ENCODE measurements at regions not wholly inside any gene's neighbourhood (a gene's known extent, or its start where the extent isn't known, plus 50 kb on each side); places are given as distances from the start of the nearest gene placed in this dataset.

- no peak for DNase-seq (ENCODE audit: low spot score)
- TF ChIP-seq, protein P1, sequence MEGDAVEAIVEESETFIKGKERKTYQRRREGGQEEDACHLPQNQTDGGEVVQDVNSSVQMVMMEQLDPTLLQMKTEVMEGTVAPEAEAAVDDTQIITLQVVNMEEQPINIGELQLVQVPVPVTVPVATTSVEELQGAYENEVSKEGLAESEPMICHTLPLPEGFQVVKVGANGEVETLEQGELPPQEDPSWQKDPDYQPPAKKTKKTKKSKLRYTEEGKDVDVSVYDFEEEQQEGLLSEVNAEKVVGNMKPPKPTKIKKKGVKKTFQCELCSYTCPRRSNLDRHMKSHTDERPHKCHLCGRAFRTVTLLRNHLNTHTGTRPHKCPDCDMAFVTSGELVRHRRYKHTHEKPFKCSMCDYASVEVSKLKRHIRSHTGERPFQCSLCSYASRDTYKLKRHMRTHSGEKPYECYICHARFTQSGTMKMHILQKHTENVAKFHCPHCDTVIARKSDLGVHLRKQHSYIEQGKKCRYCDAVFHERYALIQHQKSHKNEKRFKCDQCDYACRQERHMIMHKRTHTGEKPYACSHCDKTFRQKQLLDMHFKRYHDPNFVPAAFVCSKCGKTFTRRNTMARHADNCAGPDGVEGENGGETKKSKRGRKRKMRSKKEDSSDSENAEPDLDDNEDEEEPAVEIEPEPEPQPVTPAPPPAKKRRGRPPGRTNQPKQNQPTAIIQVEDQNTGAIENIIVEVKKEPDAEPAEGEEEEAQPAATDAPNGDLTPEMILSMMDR (IDR thresholded peaks at IDR 0.05; ENCODE audit: extremely low read depth, insufficient read depth, missing control alignments): no peak
- in situ Hi-C loops (cut with MboI; ENCODE audit: low pct_unique_long_range_greater_than_20kb, low sequenced_read_pairs, unreplicated experiment): no loop called here
These were observed 1767.7 kb downstream of the EFNA5 start for GRCh38 chr5:105903069-105903468.

GRCh38 chr5:105899726-105900125 lies 1771.0 kb downstream of the EFNA5 start:
- DNase-seq (ENCODE audit: low spot score): no peak
- TF ChIP-seq, protein P1 (IDR thresholded peaks at IDR 0.05; ENCODE audit: extremely low read depth, insufficient read depth, missing control alignments): no peak
- in situ Hi-C loops (cut with MboI; ENCODE audit: low pct_unique_long_range_greater_than_20kb, low sequenced_read_pairs, unreplicated experiment): no loop called here

GRCh38 chr5:105898183-105898582 lies 1772.6 kb downstream of the EFNA5 start:
- no peak for DNase-seq (ENCODE audit: low spot score)
- in situ Hi-C loops (cut with MboI; ENCODE audit: low pct_unique_long_range_greater_than_20kb, low sequenced_read_pairs, unreplicated experiment): no loop called here
- TF ChIP-seq, protein P1 (IDR thresholded peaks at IDR 0.05; ENCODE audit: extremely low read depth, insufficient read depth, missing control alignments): no peak

- TF ChIP-seq, protein P1 (IDR thresholded peaks at IDR 0.05; ENCODE audit: extremely low read depth, insufficient read depth, missing control alignments): no peak
- DNase-seq (ENCODE audit: low spot score): no peak
- in situ Hi-C loops (cut with MboI; ENCODE audit: low pct_unique_long_range_greater_than_20kb, low sequenced_read_pairs, unreplicated experiment): no loop called here
These were observed 1785.5 kb downstream of the EFNA5 start for GRCh38 chr5:105885266-105885665.

GRCh38 chr5:105882956-105883481 lies 1787.7 kb downstream of the EFNA5 start:
- no peak for DNase-seq (ENCODE audit: low spot score)
- in situ Hi-C loops (cut with MboI; ENCODE audit: low pct_unique_long_range_greater_than_20kb, low sequenced_read_pairs, unreplicated experiment): no loop called here
- TF ChIP-seq, protein P1 (IDR thresholded peaks at IDR 0.05; ENCODE audit: extremely low read depth, insufficient read depth, missing control alignments): no peak

- TF ChIP-seq, protein P1 (IDR thresholded peaks at IDR 0.05; ENCODE audit: extremely low read depth, insufficient read depth, missing control alignments): no peak
- no peak for DNase-seq (ENCODE audit: low spot score)
- in situ Hi-C loops (cut with MboI; ENCODE audit: low pct_unique_long_range_greater_than_20kb, low sequenced_read_pairs, unreplicated experiment): no loop called here
These were observed 1792.3 kb downstream of the EFNA5 start for GRCh38 chr5:105878402-105878801.

DNA sequence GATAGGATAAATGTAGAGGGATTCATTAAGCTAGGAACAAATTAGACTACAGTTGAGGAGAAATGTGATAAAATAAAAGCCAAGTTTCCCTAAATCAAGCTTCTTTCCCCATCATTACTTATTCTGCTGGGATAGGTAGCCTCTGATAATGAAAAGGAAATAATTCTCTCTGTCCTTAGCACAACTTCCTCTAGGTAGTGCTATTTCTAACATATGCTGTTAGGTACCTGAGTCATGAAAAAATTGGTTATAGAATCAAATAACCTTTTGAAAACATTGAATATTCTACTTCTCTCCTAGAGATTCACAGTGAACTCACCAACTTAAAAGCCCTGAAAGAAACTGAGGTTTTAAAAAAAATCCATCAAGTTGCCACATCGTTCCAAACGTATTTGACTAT lies 1793.1 kb downstream of the EFNA5 start:
- no peak for DNase-seq (ENCODE audit: low spot score)
- in situ Hi-C loops (cut with MboI; ENCODE audit: low pct_unique_long_range_greater_than_20kb, low sequenced_read_pairs, unreplicated experiment): no loop called here
- TF ChIP-seq, protein P1 (IDR thresholded peaks at IDR 0.05; ENCODE audit: extremely low read depth, insufficient read depth, missing control alignments): no peak
